Neuronal stem cell (in vitro differentiated cells): ENCODE measurements at regions not wholly inside any gene's neighbourhood (a gene's known extent, or its start where the extent isn't known, plus 50 kb on each side); places are given as distances from the start of the nearest gene placed in this dataset.

ENCODE experiments used
- DNase-seq: peaks from one replicate; pipeline ENCODE4 v3.0.0-alpha.2; 2013; ENCODE audit warnings: low spot score
- H2AFZ ChIP-seq: one replicate; pipeline ENCODE4 v1.6.1; 2013; ENCODE audit warnings: mild to moderate bottlenecking, low read length, inconsistent platforms
- H2AK5ac ChIP-seq: 2 replicates; pipeline ENCODE4 v1.6.1; 2013; ENCODE audit warnings: low read depth, mild to moderate bottlenecking, inconsistent platforms, low read length, moderate library complexity, mixed read lengths
- H2BK120ac ChIP-seq: 2 replicates; pipeline ENCODE4 v1.6.1; 2013; ENCODE audit warnings: low read depth, mild to moderate bottlenecking, inconsistent platforms, low read length, moderate library complexity, mixed read lengths
- H2BK12ac ChIP-seq: one replicate; pipeline ENCODE4 v1.6.1; 2013; ENCODE audit warnings: low read length, inconsistent platforms
- H2BK15ac ChIP-seq: 2 replicates; pipeline ENCODE4 v1.6.1; 2013; ENCODE audit warnings: mild to moderate bottlenecking, low read length, inconsistent platforms, mixed read lengths
- H2BK5ac ChIP-seq: one replicate; pipeline ENCODE4 v1.6.1; 2013; ENCODE audit warnings: inconsistent platforms, mild to moderate bottlenecking, low read length, moderate library complexity
- H3K14ac ChIP-seq: one replicate; pipeline ENCODE4 v1.6.1; 2013; ENCODE audit warnings: low read length, inconsistent platforms
- H3K18ac ChIP-seq: 2 replicates; pipeline ENCODE4 v1.6.1; 2013; ENCODE audit warnings: low read length, inconsistent platforms
- H3K23ac ChIP-seq: 2 replicates; pipeline ENCODE4 v1.6.1; 2013; ENCODE audit warnings: low read depth, mild to moderate bottlenecking, mixed read lengths, low read length, inconsistent platforms; ENCODE audit not compliant: poor library complexity
- H3K27ac ChIP-seq: replicated peaks from 3 replicates; pipeline ENCODE4 v1.5.1; 2013; ENCODE audit warnings: low read length, inconsistent platforms
- H3K27me3 ChIP-seq, 3 experiments: 2 replicates each; pipeline ENCODE4 v1.6.1; 2013; ENCODE audit warnings: low read length in 3 of 3, mild to moderate bottlenecking in 2 of 3, inconsistent platforms in 1 of 3, low read depth in 1 of 3, mixed read lengths in 1 of 3, moderate library complexity in 1 of 3; ENCODE audit not compliant: control insufficient read depth in 3 of 3, insufficient read depth in 3 of 3
- H3K36me3 ChIP-seq, 2 donors: replicated peaks in 1 of 2; 2 replicates each; pipeline ENCODE4 v1.6.1; 2013; ENCODE audit warnings: low read length in 2 of 2; ENCODE audit not compliant: control insufficient read depth in 2 of 2, insufficient read depth in 2 of 2
- H3K4ac ChIP-seq: 2 replicates; pipeline ENCODE4 v1.6.1; 2013; ENCODE audit warnings: inconsistent platforms, mild to moderate bottlenecking, low read length, moderate library complexity
- H3K4me1 ChIP-seq, 2 donors: 1 replicate in 1 of 2; 2 replicates in 1 of 2; pipeline ENCODE4 v1.6.1; 2013; ENCODE audit warnings: low read length in 2 of 2, low read depth in 1 of 2; ENCODE audit not compliant: control insufficient read depth in 2 of 2, insufficient read depth in 1 of 2
- H3K4me2 ChIP-seq: one replicate; pipeline ENCODE4 v1.6.1; 2013; ENCODE audit warnings: mild to moderate bottlenecking, low read length, inconsistent platforms; ENCODE audit not compliant: insufficient read depth, poor library complexity, severe bottlenecking
- H3K4me3 ChIP-seq, 2 donors: 2 replicates each; pipeline ENCODE4 v1.5.1; 2013; ENCODE audit warnings: low read length in 2 of 2, mild to moderate bottlenecking in 2 of 2, inconsistent platforms in 1 of 2, moderate library complexity in 1 of 2
- H3K79me1 ChIP-seq: one replicate; pipeline ENCODE4 v1.6.1; 2013; ENCODE audit warnings: low read depth, mild to moderate bottlenecking, inconsistent platforms, low read length, moderate library complexity
- H3K9ac ChIP-seq: one replicate; pipeline ENCODE4 v1.6.1; 2013; ENCODE audit warnings: mild to moderate bottlenecking, low read depth, low read length, inconsistent platforms; ENCODE audit not compliant: poor library complexity
- H3K9me3 ChIP-seq, 2 donors: replicated peaks in 1 of 2; 2 replicates each; pipeline versions ENCODE3 to v1.6.1; 2013; ENCODE audit warnings: low read length in 2 of 2, mild to moderate bottlenecking in 2 of 2, inconsistent platforms in 1 of 2, low read depth in 1 of 2, mixed read lengths in 1 of 2, moderate library complexity in 1 of 2; ENCODE audit not compliant: control insufficient read depth in 2 of 2, insufficient read depth in 1 of 2
- H4K8ac ChIP-seq: one replicate; pipeline ENCODE4 v1.6.1; 2013; ENCODE audit warnings: low read depth, mild to moderate bottlenecking, inconsistent platforms, low read length, moderate library complexity
- H4K91ac ChIP-seq: one replicate; pipeline ENCODE4 v1.6.1; 2013; ENCODE audit warnings: low read length, low read depth, mild to moderate bottlenecking, inconsistent platforms; ENCODE audit not compliant: poor library complexity
- WGBS, 2 donors: extraction: QIAGEN DNeasy Blood & Tissue Kit; methylation state at CpG; one replicate each; pipeline ENCODE4 v1.1.7; 2013; ENCODE audit warnings: missing lambda C conversion rate in 2 of 2, mixed read lengths in 1 of 2; ENCODE audit not compliant: insufficient read length in 2 of 2, insufficient replicate concordance in 1 of 2; ENCODE audit errors: extremely low coverage in 2 of 2; 5-methylcytosine and 5-hydroxymethylcytosine counted together

DNA sequence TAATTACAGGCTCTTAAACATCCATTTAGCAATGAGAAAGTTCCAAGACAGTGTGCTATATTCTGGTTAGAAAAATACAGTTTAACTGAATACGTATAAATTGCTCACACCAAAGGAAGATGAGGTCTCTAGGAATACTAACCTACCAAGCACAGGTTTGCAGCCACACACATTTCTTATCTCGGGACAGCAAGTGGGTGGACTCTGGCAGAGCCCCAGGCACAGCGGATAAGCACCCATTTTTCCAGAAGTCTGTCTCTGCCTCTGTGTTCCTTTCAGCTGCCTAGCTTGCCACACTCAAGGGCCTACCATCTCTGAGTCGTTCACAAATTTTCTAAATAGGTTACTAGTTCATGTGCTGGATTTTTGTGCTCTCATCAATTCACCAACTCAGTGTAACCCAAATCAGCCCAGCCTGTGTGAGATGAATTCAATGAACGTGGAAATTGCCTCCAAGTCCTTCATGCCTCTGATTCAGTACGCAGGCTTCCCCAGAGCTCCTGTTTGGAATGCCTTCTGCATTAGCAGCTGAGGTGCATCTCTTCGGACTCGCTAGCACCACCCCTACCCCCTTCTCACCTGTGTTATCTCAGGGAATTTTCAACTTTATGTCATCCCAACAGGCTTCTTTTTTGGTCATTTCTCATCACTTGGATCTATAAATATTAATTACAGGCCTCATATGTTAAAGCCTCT lies 581.0 kb upstream of the CDH11 start:
- H3K4me3 ChIP-seq, result no peak overlapping the region
- no peak overlapping the region for H2AK5ac ChIP-seq
- whole genome bisulfite sequencing, 2 donors, result no CpG with 5 or more reads among the region's 8 CpGs
- H2AFZ ChIP-seq, result no peak overlapping the region
- no peaks in the 10 kb centered on the region for H3K36me3 ChIP-seq
- H3K79me1 ChIP-seq, result no peaks in the 10 kb centered on the region
- H4K91ac ChIP-seq, result no peak overlapping the region
- H3K9me3 ChIP-seq, result no peaks in the 10 kb centered on the region
- H3K4me2 ChIP-seq, result no peak overlapping the region
- no peak overlapping the region for H2BK120ac ChIP-seq
- no peak overlapping the region for H2BK15ac ChIP-seq
- H3K4ac ChIP-seq, result no peak overlapping the region
- no peaks in the 10 kb centered on the region for H3K27me3 ChIP-seq
- H3K18ac ChIP-seq, result no peak overlapping the region
- no peak overlapping the region for H3K9ac ChIP-seq
- H3K27ac ChIP-seq, result no peak overlapping the region
- no peak overlapping the region for H3K23ac ChIP-seq
- no peak overlapping the region for H4K8ac ChIP-seq
- H2BK5ac ChIP-seq, result no peak overlapping the region
- H3K14ac ChIP-seq, result no peak overlapping the region
- DNase-seq, result no peak
- H2BK12ac ChIP-seq, result no peak overlapping the region
- peaks cover 0 to 7% of the 10 kb centered on the region in 2 donors for H3K4me1 ChIP-seq

DNA sequence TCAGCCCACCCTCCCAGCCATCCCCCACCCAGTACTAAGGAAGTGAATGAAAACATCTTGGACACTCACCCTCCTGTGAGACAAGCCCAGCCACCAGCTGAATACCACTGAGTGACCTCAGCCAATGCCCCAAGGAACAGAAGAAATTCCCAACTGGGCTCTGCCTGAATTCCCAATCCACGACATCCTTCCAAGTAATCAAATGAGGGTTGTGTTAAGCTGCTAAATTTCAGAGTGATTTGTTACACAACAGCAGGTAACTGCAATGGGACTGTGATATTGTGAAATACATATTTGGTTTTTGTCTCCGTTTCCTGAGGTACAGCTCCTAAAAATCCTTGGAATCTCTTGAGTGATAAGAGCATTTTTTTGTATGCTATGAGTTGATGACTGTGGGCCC lies 578.7 kb upstream of the CDH11 start:
- H2BK12ac ChIP-seq, result no peak overlapping the region
- WGBS, 2 donors, result no CpG with 5 or more reads among the region's 2 CpGs
- no peak overlapping the region for H2AK5ac ChIP-seq
- no peak overlapping the region for H3K4me2 ChIP-seq
- no peak overlapping the region for H3K4me3 ChIP-seq
- DNase-seq, result no peak
- no peak overlapping the region for H2BK5ac ChIP-seq
- no peak overlapping the region for H4K8ac ChIP-seq
- no peak overlapping the region for H2BK120ac ChIP-seq
- no peak overlapping the region for H3K14ac ChIP-seq
- H3K27me3 ChIP-seq, result no peaks in the 10 kb centered on the region
- peaks cover 0 to 9% of the 10 kb centered on the region in 2 donors for H3K4me1 ChIP-seq
- no peak overlapping the region for H2BK15ac ChIP-seq
- no peak overlapping the region for H3K18ac ChIP-seq
- H3K9ac ChIP-seq, result no peak overlapping the region
- no peaks in the 10 kb centered on the region for H3K9me3 ChIP-seq
- H3K27ac ChIP-seq, result no peak overlapping the region
- H2AFZ ChIP-seq, result no peak overlapping the region
- no peaks in the 10 kb centered on the region for H3K36me3 ChIP-seq
- no peak overlapping the region for H3K23ac ChIP-seq
- no peak overlapping the region for H4K91ac ChIP-seq
- no peak overlapping the region for H3K4ac ChIP-seq
- no peaks in the 10 kb centered on the region for H3K79me1 ChIP-seq

DNA sequence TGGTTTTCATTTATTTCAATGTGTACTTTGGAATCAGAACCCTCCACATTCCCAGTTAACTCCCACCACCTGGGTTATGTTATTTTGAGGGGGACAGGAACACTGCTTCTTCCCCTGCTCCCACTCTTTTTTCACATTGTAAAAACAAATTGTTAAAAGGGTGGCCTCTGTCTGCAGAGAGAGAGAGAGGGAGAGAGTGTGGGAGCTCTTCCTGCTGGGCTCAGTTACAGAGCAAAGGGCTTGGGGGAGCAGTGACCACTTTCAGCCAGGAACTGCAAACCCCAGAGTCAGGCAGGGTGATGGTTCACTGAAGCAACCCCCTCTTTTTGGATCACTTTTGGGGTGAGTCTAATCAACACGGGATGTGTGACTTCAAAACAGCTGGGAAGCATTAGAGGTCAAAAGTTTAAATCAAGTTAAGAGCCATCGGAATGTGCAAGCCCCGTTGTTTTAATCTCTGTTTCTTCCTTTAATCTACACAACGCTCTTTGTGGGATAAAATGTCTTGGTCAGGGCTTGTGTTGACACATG lies 577.0 kb upstream of the CDH11 start:
- H3K9me3 ChIP-seq, result no peaks in the 10 kb centered on the region
- no peak overlapping the region for H3K18ac ChIP-seq
- no peak overlapping the region for H2AK5ac ChIP-seq
- no peaks in the 10 kb centered on the region for H3K36me3 ChIP-seq
- H3K4me2 ChIP-seq, result no peak overlapping the region
- H2BK120ac ChIP-seq, result no peak overlapping the region
- no peak overlapping the region for H2AFZ ChIP-seq
- no peak overlapping the region for H3K4ac ChIP-seq
- no peak overlapping the region for H3K9ac ChIP-seq
- no peaks in the 10 kb centered on the region for H3K27me3 ChIP-seq
- DNase-seq, result no peak
- H3K23ac ChIP-seq, result no peak overlapping the region
- WGBS, 2 donors, result no CpG with 5 or more reads among the region's 4 CpGs
- no peak overlapping the region for H3K4me3 ChIP-seq
- H3K27ac ChIP-seq, result no peak overlapping the region
- no peak overlapping the region for H2BK5ac ChIP-seq
- no peak overlapping the region for H2BK12ac ChIP-seq
- H2BK15ac ChIP-seq, result no peak overlapping the region
- H4K8ac ChIP-seq, result no peak overlapping the region
- peaks cover 0 to 9% of the 10 kb centered on the region in 2 donors for H3K4me1 ChIP-seq
- no peaks in the 10 kb centered on the region for H3K79me1 ChIP-seq
- H3K14ac ChIP-seq, result no peak overlapping the region
- no peak overlapping the region for H4K91ac ChIP-seq

DNA sequence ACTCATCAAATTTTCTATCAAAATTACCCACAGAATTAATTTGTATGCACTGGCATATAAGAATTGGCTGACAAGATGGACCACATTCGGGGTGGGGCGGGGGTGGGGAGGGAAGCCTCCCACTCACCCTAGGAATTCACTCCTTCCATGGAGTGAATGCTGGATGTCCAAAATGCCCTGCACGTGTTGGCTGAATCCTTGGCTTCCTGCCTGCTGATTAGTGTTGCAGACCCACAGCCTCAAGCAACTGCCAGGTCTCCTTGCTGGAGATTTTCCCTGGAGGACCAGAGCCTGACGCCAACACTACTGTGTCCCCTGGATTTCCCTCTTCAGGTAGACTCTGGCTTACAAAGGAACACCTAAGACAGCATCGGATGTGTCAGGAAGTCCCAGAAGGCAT lies 575.7 kb upstream of the CDH11 start:
- H3K4me2 ChIP-seq, result no peak overlapping the region
- no peak overlapping the region for H2BK120ac ChIP-seq
- H2BK15ac ChIP-seq, result no peak overlapping the region
- H4K91ac ChIP-seq, result no peak overlapping the region
- no peak overlapping the region for H4K8ac ChIP-seq
- no CpG with 5 or more reads among the region's 5 CpGs for WGBS, 2 donors
- H3K18ac ChIP-seq, result peak overlapping the region; percentile 87
- peaks cover 0 to 7% of the 10 kb centered on the region in 2 donors for H3K4me1 ChIP-seq
- H2BK5ac ChIP-seq, result no peak overlapping the region
- H3K23ac ChIP-seq, result no peak overlapping the region
- no peak overlapping the region for H3K9ac ChIP-seq
- H2AFZ ChIP-seq, result no peak overlapping the region
- no peak overlapping the region for H3K4ac ChIP-seq
- H3K27me3 ChIP-seq, result no peaks in the 10 kb centered on the region
- no peak overlapping the region for H3K4me3 ChIP-seq
- no peaks in the 10 kb centered on the region for H3K9me3 ChIP-seq
- H3K36me3 ChIP-seq, result no peaks in the 10 kb centered on the region
- DNase-seq, result no peak
- no peak overlapping the region for H3K14ac ChIP-seq
- no peaks in the 10 kb centered on the region for H3K79me1 ChIP-seq
- no peak overlapping the region for H3K27ac ChIP-seq
- no peak overlapping the region for H2BK12ac ChIP-seq
- no peak overlapping the region for H2AK5ac ChIP-seq
